ENCODE measurements at regions not wholly inside any gene's neighbourhood (a gene's known extent, or its start where the extent isn't known, plus 50 kb on each side); places are given as distances from the start of the nearest gene placed in this dataset.

GRCh38 chrX:9148615-9149399 is 114.9 kb upstream of the FAM9B start:
- peak; percentile 89 for DNase-seq

- peak; percentile 57 for DNase-seq
Observed at GRCh38 chrX:9149501-9150245, 115.7 kb upstream of the FAM9B start.

DNA sequence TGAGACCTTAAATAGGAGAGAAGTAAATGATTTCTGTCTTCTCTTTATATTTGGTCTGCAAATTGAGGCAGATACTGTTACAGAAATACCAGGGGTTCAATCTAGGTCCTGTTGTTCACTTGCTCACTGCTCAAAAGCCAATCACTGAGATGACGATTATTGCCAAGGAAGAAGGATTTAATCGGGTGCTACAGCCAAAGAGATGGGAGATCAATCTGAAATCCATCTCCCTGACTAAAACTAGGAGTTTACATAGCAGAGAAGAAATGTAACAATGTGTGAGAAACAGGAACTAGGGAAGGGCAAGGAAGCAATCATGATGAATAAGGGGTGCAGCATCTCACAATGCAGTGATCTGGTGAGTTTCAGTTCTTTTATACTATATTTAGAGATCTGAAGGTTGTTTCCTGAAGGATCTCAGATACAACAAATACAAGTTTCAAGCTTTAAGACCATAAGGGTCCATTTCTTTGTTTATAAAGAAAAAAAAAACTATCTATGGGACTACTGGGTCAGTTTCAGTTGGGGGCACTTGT is 117.9 kb upstream of the FAM9B start:
- DNase-seq: no peak

DNA sequence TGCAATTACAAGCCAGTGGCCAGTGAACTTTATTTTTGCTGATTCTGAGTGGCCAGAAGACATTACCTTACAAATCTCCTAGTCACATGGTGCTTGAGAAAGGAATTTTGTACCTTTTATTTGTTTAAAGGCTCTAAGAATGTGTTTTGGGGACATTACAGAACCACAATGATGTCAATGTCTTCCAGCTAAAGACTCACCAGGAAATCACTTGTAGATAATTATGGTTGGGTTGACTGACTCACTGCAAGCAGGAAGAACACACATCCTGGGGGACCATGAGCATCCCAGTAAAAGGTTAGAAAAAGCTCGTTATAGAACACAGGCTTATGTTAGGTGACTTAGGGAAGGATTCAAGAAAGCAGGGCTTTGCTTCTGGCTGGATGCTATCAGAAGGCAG is 119.4 kb upstream of the FAM9B start:
- peak; percentile 81 for DNase-seq

DNA sequence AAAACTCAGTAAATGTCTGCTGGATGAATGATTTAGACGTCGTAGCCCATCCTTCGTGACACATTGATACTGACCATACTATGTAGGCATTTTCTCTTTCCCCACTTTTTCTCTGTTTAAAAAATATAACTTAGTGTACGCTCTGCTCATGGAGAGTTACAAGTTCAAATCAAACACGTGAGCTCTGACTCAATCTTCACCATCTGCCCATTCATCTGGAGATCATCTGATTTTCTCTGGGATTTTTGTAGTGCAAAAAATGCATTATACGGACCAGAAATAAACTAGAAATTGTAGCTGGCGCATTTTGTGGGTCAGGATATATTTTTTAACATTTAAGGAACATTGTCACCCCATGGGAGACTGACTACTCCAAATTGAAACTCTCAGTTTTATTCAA is 124.7 kb upstream of the FAM9B start:
- DNase-seq: no peak

DNA sequence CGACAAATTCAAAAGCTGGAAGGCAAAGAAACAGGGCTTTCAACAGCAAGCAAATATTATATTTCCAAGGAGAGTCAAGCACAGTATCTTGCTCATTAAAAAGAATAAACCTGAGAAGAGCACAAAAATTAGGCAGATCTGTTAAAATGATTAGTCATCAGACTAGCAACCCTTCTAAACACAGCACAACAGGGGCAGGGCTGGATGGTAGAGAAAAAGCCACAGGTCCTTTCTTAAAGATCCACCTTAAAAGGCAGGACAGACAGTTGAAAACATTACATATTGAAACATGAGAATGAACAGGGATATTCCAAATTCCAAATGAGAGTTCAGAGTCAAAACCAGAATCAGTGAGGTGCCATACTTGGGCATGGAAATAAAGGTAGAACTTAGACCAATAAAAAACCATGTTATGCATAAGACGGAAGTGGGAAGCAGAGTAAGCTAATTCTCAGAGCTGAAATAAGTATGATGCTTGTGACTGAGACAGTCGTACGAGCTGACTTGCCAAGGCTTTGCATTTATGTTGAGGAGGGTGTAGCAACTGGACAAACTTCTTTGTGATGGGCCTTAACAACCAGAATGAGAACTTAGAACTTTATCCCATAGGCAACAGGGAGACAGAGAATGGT is 126.9 kb upstream of the FAM9B start:
- DNase-seq: no peak

DNA sequence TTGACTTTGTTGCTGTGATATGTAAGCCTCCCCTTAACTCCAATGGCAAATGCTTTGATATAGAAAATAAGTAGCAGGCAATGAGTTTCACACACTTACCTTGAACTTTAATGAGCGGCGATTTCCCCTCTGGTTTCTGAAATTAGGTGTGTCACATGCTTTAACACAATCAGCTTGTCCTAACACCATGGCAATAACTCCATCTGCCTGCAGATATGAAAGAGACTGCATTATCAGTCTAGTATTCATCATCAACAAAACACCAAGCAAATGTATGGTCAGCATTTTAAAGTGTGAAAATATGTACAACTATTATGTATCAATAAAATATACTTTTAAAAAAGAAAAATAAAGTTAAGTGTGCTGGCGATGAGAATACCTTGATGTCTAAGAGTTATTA is 128.8 kb upstream of the FAM9B start:
- DNase-seq: no peak

DNA sequence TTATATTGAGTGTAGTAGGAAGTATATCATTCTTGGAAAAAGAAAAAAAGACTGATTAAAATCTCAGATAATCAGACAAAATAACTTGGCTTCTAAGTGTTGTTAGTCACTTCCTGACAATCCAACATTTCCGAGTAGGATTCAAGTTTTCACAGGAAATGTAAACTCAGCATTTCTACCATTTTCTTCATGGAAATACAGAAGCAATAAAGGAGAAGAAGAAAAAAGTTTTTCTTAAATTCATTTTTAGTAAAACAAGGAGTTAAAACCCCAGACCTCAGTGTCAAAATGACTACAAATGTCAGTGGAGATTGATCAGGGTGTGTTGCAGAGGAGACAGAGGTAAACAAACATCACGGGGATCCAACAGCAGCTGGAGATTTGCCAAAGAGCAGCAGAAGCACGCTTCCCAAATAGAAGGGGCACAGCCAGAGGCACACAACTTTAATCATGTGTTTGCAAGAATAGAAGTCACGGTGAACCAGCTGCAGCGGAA is 129.3 kb upstream of the FAM9B start:
- DNase-seq: peak; percentile 54

DNA sequence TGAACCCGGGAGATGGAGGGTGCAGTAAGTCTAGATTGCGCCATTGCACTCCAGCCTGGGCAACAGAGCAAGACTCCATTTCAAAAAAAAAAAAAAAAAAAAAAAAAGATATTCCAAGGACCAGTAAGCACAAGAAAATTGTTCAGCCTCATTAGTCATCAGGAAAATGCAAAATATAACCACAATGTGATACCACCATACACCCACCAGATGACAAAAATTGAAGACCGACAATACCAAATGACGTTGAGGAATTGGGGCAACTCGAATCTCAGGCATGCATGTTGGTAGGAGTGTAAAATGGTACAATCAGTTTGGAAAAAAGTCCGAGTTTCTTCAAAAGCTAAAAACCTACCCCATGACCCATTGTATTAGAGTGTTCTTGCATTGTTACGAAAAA is 130.2 kb upstream of the FAM9B start:
- no peak for DNase-seq

- no peak for DNase-seq
Observed at GRCh38 chrX:9164533-9165426, 130.9 kb upstream of the FAM9B start.

DNA sequence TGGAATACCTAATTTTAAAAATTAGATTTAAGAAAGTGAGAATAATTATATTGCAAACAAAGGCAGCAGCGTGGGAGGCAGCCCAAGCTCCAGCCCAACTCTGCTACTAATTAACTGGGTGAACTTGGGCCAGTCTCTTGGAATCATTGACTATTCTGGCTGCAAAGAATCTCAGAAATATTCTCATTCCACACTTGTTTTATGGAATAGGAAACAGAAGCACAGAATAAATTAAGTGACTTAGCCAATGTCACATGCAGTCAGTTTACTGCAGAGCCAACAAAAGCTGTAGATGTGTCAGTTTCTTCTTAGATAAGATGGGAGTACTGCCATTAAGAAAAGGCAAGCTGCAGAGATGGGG is 132.6 kb upstream of the FAM9B start:
- DNase-seq: no peak

GRCh38 chrX:9171841-9172463 is 138.0 kb upstream of the FAM9B start:
- DNase-seq: peak; percentile 78

- no peak for DNase-seq
Observed at GRCh38 chrX:9172464-9172850, 138.5 kb upstream of the FAM9B start.

- no peak for DNase-seq
Observed at GRCh38 chrX:9180623-9181022, 146.7 kb upstream of the FAM9B start.

DNA sequence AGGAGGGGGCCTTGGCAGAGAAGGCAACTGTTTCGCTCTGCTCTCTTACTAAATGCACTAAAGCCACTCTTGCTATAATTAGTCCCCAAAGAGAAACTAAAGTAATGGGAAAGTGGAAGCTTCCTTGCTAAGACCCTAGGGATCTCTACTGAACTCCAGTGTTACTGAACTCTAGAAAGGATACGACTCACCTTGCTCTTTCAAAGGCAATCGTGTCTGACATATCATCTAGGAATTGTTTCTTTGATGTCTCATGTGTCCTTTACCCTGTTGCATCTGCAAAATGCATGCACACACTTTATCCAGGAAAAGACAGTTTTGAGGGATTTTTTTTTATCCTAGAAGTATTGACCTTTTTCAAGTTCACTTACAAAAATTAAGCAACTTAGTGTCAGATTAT is 148.1 kb upstream of the FAM9B start:
- DNase-seq: peak; percentile 47

DNA sequence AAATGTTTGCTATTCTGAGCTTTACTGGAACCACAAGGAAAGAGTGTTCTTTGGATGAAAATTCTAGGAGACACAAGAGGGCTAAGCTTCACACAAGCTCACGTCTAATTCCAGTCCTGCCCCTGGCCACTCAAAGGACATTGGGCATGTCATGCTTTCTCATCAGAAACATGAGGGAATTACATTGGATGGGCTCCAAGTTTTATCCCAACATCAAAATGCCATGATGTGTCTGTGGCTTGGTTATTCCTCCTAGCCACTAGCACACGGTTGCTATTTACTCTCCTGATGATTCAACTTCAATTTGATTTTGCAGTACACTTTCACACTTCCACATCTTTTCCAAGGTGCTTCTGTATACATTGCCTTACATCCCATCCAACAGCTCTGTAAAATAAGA is 149.6 kb upstream of the FAM9B start:
- no peak for DNase-seq

GRCh38 chrX:9184211-9184610 is 150.3 kb upstream of the FAM9B start:
- no peak for DNase-seq

DNA sequence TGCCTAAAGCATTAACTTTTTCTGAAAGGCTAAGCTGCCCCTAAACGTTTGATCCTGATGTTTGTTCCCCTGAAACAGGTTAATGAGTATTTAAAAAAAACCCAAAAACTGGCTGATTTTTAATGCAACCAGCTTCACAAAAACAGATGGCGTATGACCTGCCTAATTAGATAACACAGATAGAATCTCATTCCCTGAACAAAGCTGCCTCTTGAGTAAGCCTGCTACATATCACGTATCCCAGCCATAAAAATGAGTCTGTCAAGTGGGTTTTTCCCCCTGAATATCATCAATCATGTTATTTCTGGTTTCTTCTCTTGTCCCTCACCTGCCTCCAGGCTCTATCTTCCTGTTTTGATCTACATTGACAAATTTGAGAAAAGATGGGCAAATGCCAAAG is 154.2 kb upstream of the FAM9B start:
- no peak for DNase-seq

GRCh38 chrX:9189286-9189685 is 155.4 kb upstream of the FAM9B start:
- DNase-seq: no peak

- DNase-seq: no peak
Observed at GRCh38 chrX:9191392-9191791, 157.5 kb upstream of the FAM9B start.

DNA sequence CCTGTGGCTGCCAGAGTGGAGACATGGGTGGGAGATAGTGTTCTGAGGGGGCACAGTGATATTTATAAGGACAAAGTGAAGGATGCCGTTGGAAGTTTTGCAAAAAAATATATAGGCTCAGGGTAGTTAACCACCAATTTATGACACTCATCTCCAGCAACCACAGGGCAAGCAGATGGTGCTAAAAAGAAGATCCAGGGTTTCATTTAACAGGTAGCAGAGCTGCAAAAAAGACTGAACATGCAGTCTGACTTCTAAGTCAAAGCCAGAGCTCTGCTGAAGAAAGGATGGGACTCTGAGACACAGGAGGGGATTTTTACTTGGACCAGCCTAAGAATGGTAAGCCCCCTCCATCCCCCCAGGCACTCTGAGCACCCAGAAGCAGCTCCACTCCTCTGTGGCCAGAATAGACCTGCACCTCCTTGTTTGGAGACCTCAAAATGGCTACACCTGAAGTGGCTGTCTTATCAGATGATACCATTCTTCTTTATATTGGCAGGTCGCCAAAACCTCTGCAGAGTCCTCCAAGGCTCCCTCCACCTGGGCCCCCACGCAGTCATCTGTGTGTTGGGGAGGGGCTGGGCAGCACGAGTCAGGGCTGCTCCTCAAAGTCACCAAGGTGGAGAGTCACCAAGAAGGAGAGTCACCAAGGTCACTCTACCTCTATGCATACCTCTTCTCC is 161.4 kb upstream of the FAM9B start:
- DNase-seq: no peak

All from fibroblast of skin of right biceps (primary cell).